ENCODE measurements at regions not wholly inside any gene's neighbourhood (a gene's known extent, or its start where the extent isn't known, plus 50 kb on each side); places are given as distances from the start of the nearest gene placed in this dataset.

DNA sequence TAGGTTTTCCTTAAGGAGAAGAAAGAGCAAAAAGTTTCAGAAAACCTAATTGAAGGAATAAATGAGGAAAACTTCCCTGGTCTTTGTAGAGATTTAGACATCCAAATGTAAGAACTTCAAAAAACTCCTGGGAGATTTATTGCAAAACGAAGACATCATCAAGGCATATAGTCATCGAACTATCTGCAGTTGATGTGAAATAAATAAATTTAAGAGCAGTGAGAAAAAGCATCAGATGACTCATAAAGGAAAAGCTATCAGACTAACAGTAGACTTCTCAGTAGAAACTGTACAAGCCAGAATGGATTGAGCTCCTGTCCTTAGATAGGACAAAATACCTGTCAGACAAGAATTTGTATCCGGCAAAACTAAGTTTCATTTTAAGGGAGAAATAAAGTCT lies 569.4 kb upstream of the ADAMTS5 start:
- CTCF ChIA-PET: no interaction called here
- peak overlapping the region; percentile 33 for H3K27ac Mint-ChIP-seq (ENCODE audit: unreplicated experiment)
- intact Hi-C loops (cut with micrococcal nuclease; ENCODE audit: unreplicated experiment): no loop called here
- TF ChIP-seq, protein P1, sequence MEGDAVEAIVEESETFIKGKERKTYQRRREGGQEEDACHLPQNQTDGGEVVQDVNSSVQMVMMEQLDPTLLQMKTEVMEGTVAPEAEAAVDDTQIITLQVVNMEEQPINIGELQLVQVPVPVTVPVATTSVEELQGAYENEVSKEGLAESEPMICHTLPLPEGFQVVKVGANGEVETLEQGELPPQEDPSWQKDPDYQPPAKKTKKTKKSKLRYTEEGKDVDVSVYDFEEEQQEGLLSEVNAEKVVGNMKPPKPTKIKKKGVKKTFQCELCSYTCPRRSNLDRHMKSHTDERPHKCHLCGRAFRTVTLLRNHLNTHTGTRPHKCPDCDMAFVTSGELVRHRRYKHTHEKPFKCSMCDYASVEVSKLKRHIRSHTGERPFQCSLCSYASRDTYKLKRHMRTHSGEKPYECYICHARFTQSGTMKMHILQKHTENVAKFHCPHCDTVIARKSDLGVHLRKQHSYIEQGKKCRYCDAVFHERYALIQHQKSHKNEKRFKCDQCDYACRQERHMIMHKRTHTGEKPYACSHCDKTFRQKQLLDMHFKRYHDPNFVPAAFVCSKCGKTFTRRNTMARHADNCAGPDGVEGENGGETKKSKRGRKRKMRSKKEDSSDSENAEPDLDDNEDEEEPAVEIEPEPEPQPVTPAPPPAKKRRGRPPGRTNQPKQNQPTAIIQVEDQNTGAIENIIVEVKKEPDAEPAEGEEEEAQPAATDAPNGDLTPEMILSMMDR (IDR thresholded peaks at IDR 0.05; ENCODE audit: unreplicated experiment): no peak
- no peak overlapping the region for H3K4me3 Mint-ChIP-seq (ENCODE audit: low read depth, unreplicated experiment)
- no peaks in the 10 kb centered on the region for H3K27me3 Mint-ChIP-seq (ENCODE audit: unreplicated experiment)
- H3K4me1 Mint-ChIP-seq (ENCODE audit: low read depth, unreplicated experiment): peaks cover 32% of the 10 kb centered on the region
- no peak for DNase-seq
- no TSS peak for BruUV-seq (replicated peaks)
- H3K36me3 Mint-ChIP-seq (ENCODE audit: insufficient read depth, unreplicated experiment): peaks cover 4% of the 10 kb centered on the region
- H3K9me3 Mint-ChIP-seq (ENCODE audit: low read depth, unreplicated experiment): peaks cover 2% of the 10 kb centered on the region

GRCh38 chr21:27535188-27535587 lies 568.3 kb upstream of the ADAMTS5 start:
- H3K36me3 Mint-ChIP-seq (ENCODE audit: insufficient read depth, unreplicated experiment): peaks cover 4% of the 10 kb centered on the region
- intact Hi-C loops (cut with micrococcal nuclease; ENCODE audit: unreplicated experiment): no loop called here
- CTCF ChIA-PET: no interaction called here
- peaks cover 2% of the 10 kb centered on the region for H3K9me3 Mint-ChIP-seq (ENCODE audit: low read depth, unreplicated experiment)
- H3K27me3 Mint-ChIP-seq (ENCODE audit: unreplicated experiment): no peaks in the 10 kb centered on the region
- no peak overlapping the region for H3K4me3 Mint-ChIP-seq (ENCODE audit: low read depth, unreplicated experiment)
- DNase-seq: no peak
- no TSS peak for BruUV-seq (replicated peaks)
- H3K27ac Mint-ChIP-seq (ENCODE audit: unreplicated experiment): no peak overlapping the region
- peaks cover 32% of the 10 kb centered on the region for H3K4me1 Mint-ChIP-seq (ENCODE audit: low read depth, unreplicated experiment)
- TF ChIP-seq, protein P1 (IDR thresholded peaks at IDR 0.05; ENCODE audit: unreplicated experiment): no peak

DNA sequence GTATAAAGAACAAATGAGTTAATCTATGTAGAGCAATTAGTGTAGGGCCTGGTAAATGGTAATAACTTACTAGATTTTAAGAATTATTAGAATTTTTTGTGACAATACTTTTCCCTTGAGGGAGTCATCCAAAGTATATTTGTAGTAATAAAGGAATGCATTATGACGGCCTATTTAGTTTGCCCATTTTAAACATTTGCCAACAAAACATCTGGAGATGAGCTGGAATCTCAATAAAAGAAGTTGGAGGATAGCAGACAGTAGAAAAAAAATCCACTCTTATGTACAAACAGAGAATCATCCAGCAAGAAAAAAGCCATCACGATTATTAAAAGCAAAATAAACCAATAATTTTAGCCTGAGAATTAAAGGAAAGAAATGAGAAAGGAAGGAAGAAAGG lies 567.3 kb upstream of the ADAMTS5 start:
- Mint-ChIP-seq H3K4me1 (ENCODE audit: low read depth, unreplicated experiment) (peaks cover 32% of the 10 kb centered on the region), H3K27ac (ENCODE audit: unreplicated experiment) (no peak overlapping the region), H3K9me3 (ENCODE audit: low read depth, unreplicated experiment) (peaks cover 2% of the 10 kb centered on the region), H3K4me3 (ENCODE audit: low read depth, unreplicated experiment) (no peak overlapping the region), H3K36me3 (ENCODE audit: insufficient read depth, unreplicated experiment) (peaks cover 4% of the 10 kb centered on the region), H3K27me3 (ENCODE audit: unreplicated experiment) (no peaks in the 10 kb centered on the region)
- no peak for DNase-seq
- BruUV-seq (replicated peaks): no TSS peak
- intact Hi-C loops (cut with micrococcal nuclease; ENCODE audit: unreplicated experiment): no loop called here
- TF ChIP-seq, protein P1 (IDR thresholded peaks at IDR 0.05; ENCODE audit: unreplicated experiment): no peak
- CTCF ChIA-PET: no interaction called here

GRCh38 chr21:27532076-27532475 lies 565.2 kb upstream of the ADAMTS5 start:
- peak; percentile 44 for DNase-seq
- peaks cover 2% of the 10 kb centered on the region for H3K9me3 Mint-ChIP-seq (ENCODE audit: low read depth, unreplicated experiment)
- no peaks in the 10 kb centered on the region for H3K27me3 Mint-ChIP-seq (ENCODE audit: unreplicated experiment)
- intact Hi-C loops (cut with micrococcal nuclease; ENCODE audit: unreplicated experiment): no loop called here
- no TSS peak for BruUV-seq (replicated peaks)
- H3K27ac Mint-ChIP-seq (ENCODE audit: unreplicated experiment): peak overlapping the region; percentile 69
- H3K36me3 Mint-ChIP-seq (ENCODE audit: insufficient read depth, unreplicated experiment): peaks cover 4% of the 10 kb centered on the region
- peaks cover 37% of the 10 kb centered on the region for H3K4me1 Mint-ChIP-seq (ENCODE audit: low read depth, unreplicated experiment)
- TF ChIP-seq, protein P1 (IDR thresholded peaks at IDR 0.05; ENCODE audit: unreplicated experiment): no peak
- H3K4me3 Mint-ChIP-seq (ENCODE audit: low read depth, unreplicated experiment): no peak overlapping the region
- CTCF ChIA-PET: no interaction called here
